ENCODE measurements at regions not wholly inside any gene's neighbourhood (a gene's known extent, or its start where the extent isn't known, plus 50 kb on each side); places are given as distances from the start of the nearest gene placed in this dataset.

- TF ChIP-seq CTCF (IDR thresholded peaks at IDR 0.05) (no peak), POLR2A (IDR thresholded peaks at IDR 0.05) (no peak)
Observed at GRCh38 chr6:74282143-74282689, 586.2 kb downstream of the CD109 start.

All from uterus (tissue), 2 donors.